HUES64 (cell line): ENCODE measurements at regions not wholly inside any gene's neighbourhood (a gene's known extent, or its start where the extent isn't known, plus 50 kb on each side); places are given as distances from the start of the nearest gene placed in this dataset.
A peak's percentile ranks its signal among the peaks of the same experiment; 100 is the strongest.

Experiments
- H3K27ac ChIP-seq: 2 replicates; pipeline ENCODE4 v1.7.0; 2013; ENCODE audit warnings: low read depth, low read length, inconsistent platforms
- H3K27me3 ChIP-seq: 2 replicates; pipeline ENCODE4 v1.6.1; 2013; ENCODE audit warnings: mild to moderate bottlenecking, low read length; ENCODE audit not compliant: insufficient read depth
- H3K36me3 ChIP-seq: 2 replicates; pipeline ENCODE4 v1.6.1; 2013; ENCODE audit warnings: mild to moderate bottlenecking, low read length; ENCODE audit not compliant: insufficient read depth
- H3K4me1 ChIP-seq: 2 replicates; pipeline ENCODE4 v1.6.1; 2013; ENCODE audit warnings: mild to moderate bottlenecking, low read length, moderate library complexity; ENCODE audit not compliant: insufficient read depth
- H3K4me3 ChIP-seq: 2 replicates; pipeline ENCODE4 v1.5.1; 2013; ENCODE audit warnings: mild to moderate bottlenecking, low read length, moderate library complexity
- H3K9ac ChIP-seq: 2 replicates; pipeline ENCODE4 v1.6.1; 2013; ENCODE audit warnings: mild to moderate bottlenecking, low read depth, low read length
- H3K9me3 ChIP-seq: 2 replicates; pipeline ENCODE4 v1.6.1; 2013; ENCODE audit warnings: low read depth, low read length; ENCODE audit not compliant: insufficient read depth
- whole genome bisulfite sequencing: fragments of 150-250, 120-280 bp; methylation state at CpG from one replicate; pipeline ENCODE4 v1.1.7; 2013; ENCODE audit warnings: missing lambda C conversion rate; 5-methylcytosine and 5-hydroxymethylcytosine counted together

GRCh38 chr5:30108051-30108450 lies 1085.4 kb upstream of the CDH6 start:
- Histone ChIP-seq H3K36me3 (no peaks in the 10 kb centered on the region), H3K27me3 (no peaks in the 10 kb centered on the region), H3K27ac (no peak overlapping the region), H3K9ac (no peak overlapping the region), H3K4me1 (no peaks in the 10 kb centered on the region), H3K9me3 (no peaks in the 10 kb centered on the region), H3K4me3 (no peak overlapping the region)
- WGBS = no CpG with 5 or more reads among the region's 2 CpGs

- no peak overlapping the region for H3K27ac ChIP-seq
- 0 out of 2 replicates have a peak, but pooled peaks cover 3% of the 10 kb centered on the region for H3K4me1 ChIP-seq
- 93% methylated on average over 13 of the region's 13 CpGs for WGBS
- no peaks in the 10 kb centered on the region for H3K27me3 ChIP-seq
- H3K9ac ChIP-seq = no peak overlapping the region
- no peak overlapping the region for H3K4me3 ChIP-seq
- H3K36me3 ChIP-seq = no peaks in the 10 kb centered on the region
- no peaks in the 10 kb centered on the region for H3K9me3 ChIP-seq
Observed at GRCh38 chr5:30106596-30106995, 1086.9 kb upstream of the CDH6 start.

- Histone ChIP-seq H3K4me1 (peaks cover 13% of the 10 kb centered on the region), H3K4me3 (no peak overlapping the region), H3K9ac (no peak overlapping the region), H3K27me3 (no peaks in the 10 kb centered on the region), H3K9me3 (no peaks in the 10 kb centered on the region), H3K27ac (no peak overlapping the region), H3K36me3 (no peaks in the 10 kb centered on the region)
Observed at GRCh38 chr5:30104872-30105596, 1088.5 kb upstream of the CDH6 start.

- 98% methylated on average over 5 of the region's 7 CpGs for WGBS
- H3K27ac ChIP-seq = no peak overlapping the region
- H3K9me3 ChIP-seq = no peaks in the 10 kb centered on the region
- H3K4me3 ChIP-seq = no peak overlapping the region
- H3K9ac ChIP-seq = no peak overlapping the region
- H3K4me1 ChIP-seq = peaks cover 26% of the 10 kb centered on the region
- H3K36me3 ChIP-seq = no peaks in the 10 kb centered on the region
- no peaks in the 10 kb centered on the region for H3K27me3 ChIP-seq
Observed at GRCh38 chr5:30103452-30104202, 1089.9 kb upstream of the CDH6 start.

GRCh38 chr5:30103052-30103451 lies 1090.4 kb upstream of the CDH6 start:
- WGBS = no CpG with 5 or more reads among the region's 1 CpG
- Histone ChIP-seq H3K27me3 (no peaks in the 10 kb centered on the region), H3K4me1 (peaks cover 26% of the 10 kb centered on the region), H3K36me3 (no peaks in the 10 kb centered on the region), H3K4me3 (no peak overlapping the region), H3K27ac (no peak overlapping the region), H3K9ac (no peak overlapping the region), H3K9me3 (no peaks in the 10 kb centered on the region)

GRCh38 chr5:30102185-30102584 lies 1091.3 kb upstream of the CDH6 start:
- 93% methylated on average over 2 of the region's 2 CpGs for WGBS
- H3K4me3 ChIP-seq = no peak overlapping the region
- no peaks in the 10 kb centered on the region for H3K27me3 ChIP-seq
- H3K36me3 ChIP-seq = no peaks in the 10 kb centered on the region
- no peak overlapping the region for H3K27ac ChIP-seq
- H3K4me1 ChIP-seq = peaks cover 26% of the 10 kb centered on the region
- no peaks in the 10 kb centered on the region for H3K9me3 ChIP-seq
- no peak overlapping the region for H3K9ac ChIP-seq

- WGBS = 96% methylated on average over 2 of the region's 2 CpGs
- Histone ChIP-seq H3K27ac (peak overlapping the region; percentile 9; the same call in 1 of the 2 replicates), H3K4me1 (peaks cover 31% of the 10 kb centered on the region), H3K4me3 (no peak overlapping the region), H3K9me3 (no peaks in the 10 kb centered on the region), H3K27me3 (no peaks in the 10 kb centered on the region), H3K9ac (no peak overlapping the region), H3K36me3 (no peaks in the 10 kb centered on the region)
Observed at GRCh38 chr5:30100929-30101328, 1092.6 kb upstream of the CDH6 start.

GRCh38 chr5:30100148-30100713 lies 1093.3 kb upstream of the CDH6 start:
- Histone ChIP-seq H3K36me3 (no peaks in the 10 kb centered on the region), H3K9ac (no peak overlapping the region), H3K4me1 (peaks cover 31% of the 10 kb centered on the region), H3K27me3 (no peaks in the 10 kb centered on the region), H3K27ac (peak overlapping the region; percentile 58; the same call in 1 of the 2 replicates), H3K9me3 (no peaks in the 10 kb centered on the region), H3K4me3 (no peak overlapping the region)
- 84% methylated on average over 4 of the region's 5 CpGs for WGBS

- Histone ChIP-seq H3K9ac (no peak overlapping the region), H3K9me3 (no peaks in the 10 kb centered on the region), H3K27ac (peak overlapping the region; percentile 58; the same call in 1 of the 2 replicates), H3K27me3 (no peaks in the 10 kb centered on the region), H3K36me3 (no peaks in the 10 kb centered on the region), H3K4me3 (no peak overlapping the region), H3K4me1 (peaks cover 31% of the 10 kb centered on the region)
- 76% methylated on average over 4 of the region's 5 CpGs for whole genome bisulfite sequencing
Observed at GRCh38 chr5:30099634-30100033, 1093.9 kb upstream of the CDH6 start.

- no peaks in the 10 kb centered on the region for H3K9me3 ChIP-seq
- H3K27me3 ChIP-seq = no peaks in the 10 kb centered on the region
- H3K36me3 ChIP-seq = no peaks in the 10 kb centered on the region
- H3K27ac ChIP-seq = no peak overlapping the region
- 96% methylated on average over 2 of the region's 3 CpGs for WGBS
- H3K4me3 ChIP-seq = no peak overlapping the region
- peaks cover 31% of the 10 kb centered on the region for H3K4me1 ChIP-seq
- H3K9ac ChIP-seq = no peak overlapping the region
Observed at GRCh38 chr5:30098940-30099339, 1094.5 kb upstream of the CDH6 start.

GRCh38 chr5:30092548-30092947 lies 1100.9 kb upstream of the CDH6 start:
- Histone ChIP-seq H3K27me3 (no peaks in the 10 kb centered on the region), H3K36me3 (no peaks in the 10 kb centered on the region), H3K9me3 (no peaks in the 10 kb centered on the region), H3K27ac (no peak overlapping the region), H3K4me1 (peaks cover 10% of the 10 kb centered on the region; the same call in 1 of the 2 replicates), H3K9ac (no peak overlapping the region), H3K4me3 (no peak overlapping the region)
- WGBS = 94% methylated on average over 1 of the region's 1 CpG
